Caco-2 (cell line): ENCODE measurements at regions not wholly inside any gene's neighbourhood (a gene's known extent, or its start where the extent isn't known, plus 50 kb on each side); places are given as distances from the start of the nearest gene placed in this dataset.
"Not testable (repeated sequence)": the region's sequence is repeated elsewhere in the genome, so short reads cannot be mapped to it uniquely, and the experiment has no call there.

Experiments used
- BruUV-seq: library from RNA; stranded (reverse); fragments of 400-500 nt; replicated peaks from 2 replicates; lab custom pipeline; 2021; lab: Mats Ljungman, UMichigan
- CTCF ChIA-PET: fragments of 300-600 bp; sonication (Branson Sonifier 250); formaldehyde crosslinking; loops from one replicate; lab custom pipeline; 2022; ENCODE audit warnings: antibody characterized with exemption; lab: Charles Lee
- POLR2A ChIA-PET: fragments of 300-600 bp; sonication (Branson Sonifier 250); formaldehyde crosslinking; loops from one replicate; lab custom pipeline; 2022; ENCODE audit warnings: antibody characterized with exemption; lab: Charles Lee
- DNase-seq, 2 experiments: peaks; one replicate each; pipeline versions ENCODE4 v3.0.0 to v3.0.0-alpha.2; 2020 to 2022
- H3K27me3 ChIP-seq: replicated peaks from 2 replicates; pipeline ENCODE4 v1.6.0; 2011; ENCODE audit warnings: low read length; ENCODE audit not compliant: control insufficient read depth, insufficient read depth
- H3K36me3 ChIP-seq: 2 replicates; pipeline ENCODE4 v1.5.1; 2011; ENCODE audit warnings: low read length; ENCODE audit not compliant: control insufficient read depth, insufficient read depth
- H3K4me1 ChIP-seq: fragments of 250-450 bp; sonication (Bioruptor Pico); 2 replicates; pipeline ENCODE4 v1.5.1; 2020; ENCODE audit warnings: mild to moderate bottlenecking
- H3K4me3 ChIP-seq: 2 replicates; pipeline ENCODE4 v1.5.1; 2011; ENCODE audit warnings: low read depth, mild to moderate bottlenecking, control low read depth, low read length
- H3K9me3 ChIP-seq: fragments of 250-450 bp; sonication (Bioruptor Pico); 2 replicates; pipeline ENCODE4 v1.5.1; 2020; ENCODE audit warnings: mild to moderate bottlenecking, moderate library complexity
- H3K27ac Mint-ChIP-seq: one replicate; pipeline ENCODE4 v1.8.0; 2022; ENCODE audit warnings: mixed read lengths; ENCODE audit not compliant: unreplicated experiment
- H3K27me3 Mint-ChIP-seq: one replicate; pipeline ENCODE4 v1.8.0; 2022; ENCODE audit warnings: mixed read lengths; ENCODE audit not compliant: insufficient read depth, unreplicated experiment
- H3K36me3 Mint-ChIP-seq: one replicate; pipeline ENCODE4 v1.8.0; 2022; ENCODE audit warnings: mild to moderate bottlenecking, mixed read lengths; ENCODE audit not compliant: insufficient read depth, unreplicated experiment
- H3K4me1 Mint-ChIP-seq: one replicate; pipeline ENCODE4 v1.8.0; 2022; ENCODE audit warnings: low read depth, mixed read lengths; ENCODE audit not compliant: unreplicated experiment
- H3K4me3 Mint-ChIP-seq: one replicate; pipeline ENCODE4 v1.8.0; 2022; ENCODE audit warnings: mild to moderate bottlenecking, moderate library complexity, mixed read lengths; ENCODE audit not compliant: unreplicated experiment
- H3K9me3 Mint-ChIP-seq: one replicate; pipeline ENCODE4 v1.8.0; 2022; ENCODE audit warnings: mixed read lengths; ENCODE audit not compliant: unreplicated experiment
- intact Hi-C: fragments of 100-400 bp; cut with micrococcal nuclease; formaldehyde crosslinking; loops from one replicate; pipeline ENCODE4 v1.10.0; 2022; ENCODE audit not compliant: unreplicated experiment
- TF ChIP-seq, protein P1 (sequence below), 2 experiments: fragments of 200-600 bp in 1 of 2; IDR thresholded peaks; 1 replicate in 1 of 2; 2 replicates in 1 of 2; pipeline versions ENCODE4 v1.5.1 to v1.8.0; 2011 to 2022; ENCODE audit warnings: antibody characterized with exemption in 1 of 2, control low read depth in 1 of 2, inconsistent platforms in 1 of 2, low read depth in 1 of 2, low read length in 1 of 2, mild to moderate bottlenecking in 1 of 2, moderate library complexity in 1 of 2; ENCODE audit not compliant: insufficient read depth in 1 of 2, severe bottlenecking in 1 of 2, unreplicated experiment in 1 of 2

DNA sequence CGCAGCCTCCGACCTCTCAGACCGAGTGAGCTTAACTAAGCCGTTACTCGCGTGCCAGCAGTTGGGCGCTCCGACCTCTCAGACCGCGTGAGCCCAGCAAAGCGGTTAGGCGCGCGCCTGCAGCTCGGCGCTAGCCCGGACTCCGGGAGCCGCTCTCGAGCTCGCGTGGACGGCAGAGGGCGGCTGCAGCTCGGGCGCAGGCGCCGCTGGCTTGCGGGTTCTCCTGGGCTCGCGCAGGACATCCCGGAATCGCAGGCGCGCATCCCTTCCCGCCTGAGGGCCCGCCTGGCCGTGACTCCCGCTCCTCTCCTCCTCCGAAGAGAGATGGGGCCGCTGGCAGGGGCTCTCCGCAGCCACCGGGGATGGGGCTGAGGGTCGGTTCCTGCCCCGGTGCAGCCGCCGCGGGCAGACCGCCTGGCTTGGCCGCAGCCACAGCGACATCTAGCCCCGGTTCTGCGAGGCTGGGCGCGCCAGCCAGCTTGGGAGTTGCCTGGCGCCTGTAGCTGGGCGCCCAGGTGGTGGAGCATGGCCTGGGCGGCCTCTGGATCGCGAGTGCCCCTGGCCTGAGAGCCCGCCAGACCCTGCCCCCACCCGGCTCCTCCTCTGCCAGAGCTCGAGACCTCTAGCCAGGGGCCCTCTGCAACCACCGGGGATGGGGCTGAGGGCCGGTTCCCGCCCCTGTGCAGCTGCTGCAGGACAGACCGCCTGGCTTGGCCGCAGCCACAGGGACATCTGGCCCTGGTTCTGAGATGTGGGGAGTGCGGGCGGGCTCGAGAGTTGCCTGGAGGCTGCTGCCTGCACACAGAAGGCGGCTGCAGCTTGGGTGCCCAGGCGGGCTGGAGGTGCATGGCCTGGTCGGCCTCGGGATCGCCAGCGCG is 85.7 kb upstream of the CCDC180 start:
- ChIA-PET CTCF (interaction anchor here (1.3 to 2.4 kb wide), 2 partner anchors 16 to 365 kb away, joined by 4 to 6 read pairs; no protein-coding TSS in a partner anchor), POLR2A (interaction anchor here (0.6 kb wide), 2 partner anchors 30 to 102 kb away, joined by 3 to 5 read pairs; no protein-coding TSS in a partner anchor)
- H3K4me1 ChIP-seq, H3K9me3 ChIP-seq, BruUV-seq, H3K27me3 ChIP-seq, H3K36me3 ChIP-seq, H3K27ac Mint-ChIP-seq, H3K9me3 Mint-ChIP-seq, H3K36me3 Mint-ChIP-seq, H3K4me1 Mint-ChIP-seq, intact Hi-C loops, H3K27me3 Mint-ChIP-seq: not testable (repeated sequence)
- peak overlapping the region; percentile 62 for H3K4me3 Mint-ChIP-seq
- TF ChIP-seq, protein P1, sequence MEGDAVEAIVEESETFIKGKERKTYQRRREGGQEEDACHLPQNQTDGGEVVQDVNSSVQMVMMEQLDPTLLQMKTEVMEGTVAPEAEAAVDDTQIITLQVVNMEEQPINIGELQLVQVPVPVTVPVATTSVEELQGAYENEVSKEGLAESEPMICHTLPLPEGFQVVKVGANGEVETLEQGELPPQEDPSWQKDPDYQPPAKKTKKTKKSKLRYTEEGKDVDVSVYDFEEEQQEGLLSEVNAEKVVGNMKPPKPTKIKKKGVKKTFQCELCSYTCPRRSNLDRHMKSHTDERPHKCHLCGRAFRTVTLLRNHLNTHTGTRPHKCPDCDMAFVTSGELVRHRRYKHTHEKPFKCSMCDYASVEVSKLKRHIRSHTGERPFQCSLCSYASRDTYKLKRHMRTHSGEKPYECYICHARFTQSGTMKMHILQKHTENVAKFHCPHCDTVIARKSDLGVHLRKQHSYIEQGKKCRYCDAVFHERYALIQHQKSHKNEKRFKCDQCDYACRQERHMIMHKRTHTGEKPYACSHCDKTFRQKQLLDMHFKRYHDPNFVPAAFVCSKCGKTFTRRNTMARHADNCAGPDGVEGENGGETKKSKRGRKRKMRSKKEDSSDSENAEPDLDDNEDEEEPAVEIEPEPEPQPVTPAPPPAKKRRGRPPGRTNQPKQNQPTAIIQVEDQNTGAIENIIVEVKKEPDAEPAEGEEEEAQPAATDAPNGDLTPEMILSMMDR (IDR thresholded peaks at IDR 0.05; ENCODE audit: insufficient read depth in 1 of 2, low read depth in 1 of 2, low read length in 1 of 2, severe bottlenecking in 1 of 2, unreplicated experiment in 1 of 2): peak in 1 of 2 experiments; percentile 21
- peak overlapping the region; percentile 41 for H3K4me3 ChIP-seq
- peak; percentile 61 to 74 for DNase-seq

DNA sequence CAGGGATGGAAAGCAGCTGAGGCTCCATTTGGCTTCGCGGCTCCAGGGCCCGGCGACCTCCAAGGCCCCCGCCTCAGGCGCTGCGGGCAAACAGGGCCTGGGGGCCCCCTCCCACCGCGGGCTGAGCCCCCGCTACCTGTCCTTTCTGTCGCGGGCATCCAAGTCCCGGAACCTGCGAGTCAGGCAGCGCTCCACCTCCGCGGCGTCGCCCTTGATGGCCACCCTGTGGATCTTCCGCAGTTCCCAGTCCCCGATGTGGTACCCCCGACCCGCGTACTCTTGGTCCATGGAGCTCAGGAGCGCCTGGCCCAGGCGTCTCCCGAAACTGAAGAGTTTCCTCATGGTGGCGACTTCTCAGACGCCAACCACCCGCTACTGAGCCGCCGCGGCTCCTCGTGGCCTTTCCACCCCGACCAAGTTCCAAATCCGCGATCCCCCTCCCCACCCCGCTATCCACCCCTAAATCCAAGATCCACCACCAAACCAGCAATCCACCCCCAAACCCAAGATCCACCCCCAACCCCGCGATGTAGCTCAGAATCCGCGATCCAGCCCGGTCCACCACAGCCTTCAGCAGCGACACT is 86.5 kb upstream of the CCDC180 start:
- H3K4me3 ChIP-seq: peak overlapping the region; percentile 41
- H3K9me3 ChIP-seq: no peaks in the 10 kb centered on the region
- no peaks in the 10 kb centered on the region for H3K4me1 Mint-ChIP-seq
- no TSS peak for BruUV-seq
- no peak for DNase-seq
- H3K36me3 Mint-ChIP-seq: no peaks in the 10 kb centered on the region
- H3K4me3 Mint-ChIP-seq: peak overlapping the region; percentile 62
- peaks cover 7% of the 10 kb centered on the region for H3K27me3 Mint-ChIP-seq
- no peaks in the 10 kb centered on the region for H3K36me3 ChIP-seq
- H3K27me3 ChIP-seq: no peaks in the 10 kb centered on the region
- CTCF ChIA-PET: interaction anchor here (1.3 to 2.4 kb wide), 2 partner anchors 17 to 364 kb away, joined by 4 to 6 read pairs; no protein-coding TSS in a partner anchor
- TF ChIP-seq, protein P1 (IDR thresholded peaks at IDR 0.05; ENCODE audit: insufficient read depth in 1 of 2, low read depth in 1 of 2, low read length in 1 of 2, severe bottlenecking in 1 of 2, unreplicated experiment in 1 of 2): no peak
- H3K4me1 ChIP-seq: no peaks in the 10 kb centered on the region
- intact Hi-C loops: no loop called here
- no peak overlapping the region for H3K27ac Mint-ChIP-seq
- POLR2A ChIA-PET: interaction anchor here (0.6 kb wide), 1 partner anchor 30 kb away, joined by 5 read pairs; no protein-coding TSS in a partner anchor
- H3K9me3 Mint-ChIP-seq: no peaks in the 10 kb centered on the region

DNA sequence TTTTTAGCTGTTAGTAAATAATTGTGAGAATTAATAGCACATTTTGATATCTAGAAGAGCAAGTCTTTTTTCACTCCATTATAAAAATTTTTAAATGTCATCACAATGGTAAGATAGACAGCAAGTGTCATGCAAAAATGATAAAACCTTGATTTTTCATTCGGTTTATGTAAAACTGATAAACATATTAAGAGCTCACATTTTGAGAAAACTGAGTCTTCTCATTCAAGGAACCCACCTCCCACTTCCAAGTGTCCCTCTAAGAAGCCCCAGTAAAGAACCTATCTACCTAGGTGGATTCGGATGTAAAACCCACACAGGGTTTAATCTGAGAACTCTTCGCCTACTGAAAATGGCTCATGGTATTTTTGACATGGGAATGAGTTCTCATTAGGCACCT is 87.1 kb upstream of the CCDC180 start:
- CTCF ChIA-PET: not testable (repeated sequence)

DNA sequence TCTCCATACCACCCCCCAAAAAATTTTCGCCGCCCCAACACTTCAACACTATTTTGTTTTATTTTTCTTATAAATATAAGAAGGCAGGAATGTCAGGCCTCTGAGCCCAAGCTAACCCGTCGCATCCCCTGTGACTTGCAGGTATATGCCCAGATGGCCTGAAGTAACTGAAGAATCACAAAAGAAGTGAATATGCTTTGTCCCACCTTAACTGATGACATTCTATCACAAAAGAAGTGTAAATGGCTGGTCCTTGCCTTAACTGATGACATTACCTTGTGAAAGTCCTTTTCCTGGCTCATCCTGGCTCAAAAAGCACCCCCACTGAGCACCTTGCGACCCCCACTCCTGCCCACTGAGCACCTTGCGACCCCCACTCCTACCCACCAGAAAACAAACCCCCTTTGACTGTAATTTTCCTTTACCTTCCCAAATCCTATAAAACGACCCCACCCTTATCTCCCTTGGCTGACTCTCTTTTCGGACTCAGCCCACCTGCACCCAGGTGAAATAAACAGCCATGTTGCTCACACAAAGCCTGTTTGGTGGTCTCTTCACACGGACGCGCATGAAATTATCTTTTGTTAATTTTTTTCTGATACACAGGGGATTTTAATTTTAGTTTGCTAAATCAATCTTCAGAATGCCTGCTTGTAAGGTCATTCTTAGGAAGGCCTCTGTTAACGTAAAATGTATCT is 87.9 kb upstream of the CCDC180 start:
- H3K27ac Mint-ChIP-seq, CTCF ChIA-PET, H3K4me1 Mint-ChIP-seq, H3K36me3 ChIP-seq, H3K4me3 Mint-ChIP-seq, DNase-seq, H3K9me3 Mint-ChIP-seq, intact Hi-C loops, H3K36me3 Mint-ChIP-seq, H3K4me3 ChIP-seq, H3K27me3 ChIP-seq, H3K9me3 ChIP-seq, H3K27me3 Mint-ChIP-seq, BruUV-seq, H3K4me1 ChIP-seq, POLR2A ChIA-PET: not testable (repeated sequence)

More for the DNA sequence above, 87.1 kb upstream of the CCDC180 start:
- H3K27me3 ChIP-seq, H3K36me3 ChIP-seq, H3K27ac Mint-ChIP-seq, H3K36me3 Mint-ChIP-seq, intact Hi-C loops, H3K4me1 Mint-ChIP-seq, DNase-seq, BruUV-seq, H3K27me3 Mint-ChIP-seq, H3K9me3 Mint-ChIP-seq, H3K4me1 ChIP-seq, H3K4me3 Mint-ChIP-seq, H3K4me3 ChIP-seq, POLR2A ChIA-PET, H3K9me3 ChIP-seq: not testable (repeated sequence)

DNA sequence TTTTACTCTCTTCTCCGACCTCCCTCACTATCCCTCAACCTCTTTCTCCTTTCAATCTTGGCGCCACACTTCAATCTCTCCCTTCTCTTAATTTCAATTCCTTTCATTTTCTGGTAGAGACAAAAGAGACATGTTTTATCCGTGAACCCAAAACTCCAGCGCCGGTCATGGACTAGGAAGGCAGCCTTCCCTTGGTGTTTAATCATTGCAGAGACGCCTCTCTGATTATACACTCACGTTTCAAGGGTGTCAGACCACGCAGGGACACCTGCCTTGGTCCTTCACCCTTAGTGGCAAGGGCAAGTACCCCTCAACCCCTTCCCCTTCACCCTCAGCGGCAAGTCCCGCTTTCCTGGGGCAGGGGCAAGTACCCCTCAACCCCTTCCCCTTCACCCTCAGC is 92.3 kb upstream of the CCDC180 start:
- H3K27me3 ChIP-seq, H3K4me1 ChIP-seq, H3K4me3 Mint-ChIP-seq, H3K4me1 Mint-ChIP-seq, POLR2A ChIA-PET, CTCF ChIA-PET, intact Hi-C loops, H3K36me3 Mint-ChIP-seq, H3K36me3 ChIP-seq, H3K27me3 Mint-ChIP-seq, BruUV-seq, H3K9me3 ChIP-seq, H3K27ac Mint-ChIP-seq, H3K9me3 Mint-ChIP-seq, DNase-seq, H3K4me3 ChIP-seq: not testable (repeated sequence)
